GM12891 (cell line): ENCODE measurements at regions not wholly inside any gene's neighbourhood (a gene's known extent, or its start where the extent isn't known, plus 50 kb on each side); places are given as distances from the start of the nearest gene placed in this dataset.
"Not testable (repeated sequence)": the region's sequence is repeated elsewhere in the genome, so short reads cannot be mapped to it uniquely, and the experiment has no call there.

Source experiments
- DNase-seq: peaks from one replicate; pipeline ENCODE4 v3.0.0; 2011; ENCODE audit warnings: low spot score; ENCODE audit not compliant: insufficient read length
- FAIRE-seq: peaks from 2 replicates; lab custom pipeline; 2011; peaks lifted over from hg19 to GRCh38; lab: Jason Lieb, UNC
- PAX5 ChIP-seq: IDR thresholded peaks from 2 replicates; pipeline ENCODE4 v1.6.1; 2011; ENCODE audit warnings: low read length, moderate library complexity, mild to moderate bottlenecking; ENCODE audit not compliant: insufficient read depth, severe bottlenecking
- POLR2A ChIP-seq: IDR thresholded peaks from 2 replicates; pipeline ENCODE4 v1.6.1; 2011; ENCODE audit warnings: low read depth, low read length, control low read depth
- POLR2AphosphoS5 ChIP-seq: IDR thresholded peaks from 2 replicates; pipeline ENCODE4 v1.6.1; 2011; ENCODE audit warnings: low read depth, low read length, control low read depth
- POU2F2 ChIP-seq: IDR thresholded peaks from 2 replicates; pipeline ENCODE4 v1.6.1; 2011; ENCODE audit warnings: low read depth, mild to moderate bottlenecking, control low read depth, low read length, moderate library complexity
- SPI1 ChIP-seq: IDR thresholded peaks from 2 replicates; pipeline ENCODE4 v1.6.1; 2011; ENCODE audit warnings: low read depth, low read length, control low read depth
- TAF1 ChIP-seq: IDR thresholded peaks from 2 replicates; pipeline ENCODE4 v1.6.1; 2011; ENCODE audit warnings: low read depth, low read length, control low read depth

GRCh38 chr10:63940277-63940922 is 419.2 kb downstream of the REEP3 start:
- DNase-seq (no peak), FAIRE-seq (no peak)
- TF ChIP-seq POLR2AphosphoS5, result no peak
- TF ChIP-seq TAF1, result no peak
- no peak for TF ChIP-seq PAX5
- no peak for TF ChIP-seq POLR2A
- no peak for TF ChIP-seq SPI1
- no peak for TF ChIP-seq POU2F2

- FAIRE-seq (no peak), DNase-seq (no peak)
- TF ChIP-seq TAF1 (no peak), POLR2A (no peak), POU2F2 (no peak), PAX5 (no peak), SPI1 (no peak), POLR2AphosphoS5 (no peak)
Observed at GRCh38 chr10:63964406-63964805, 443.2 kb downstream of the REEP3 start.

DNA sequence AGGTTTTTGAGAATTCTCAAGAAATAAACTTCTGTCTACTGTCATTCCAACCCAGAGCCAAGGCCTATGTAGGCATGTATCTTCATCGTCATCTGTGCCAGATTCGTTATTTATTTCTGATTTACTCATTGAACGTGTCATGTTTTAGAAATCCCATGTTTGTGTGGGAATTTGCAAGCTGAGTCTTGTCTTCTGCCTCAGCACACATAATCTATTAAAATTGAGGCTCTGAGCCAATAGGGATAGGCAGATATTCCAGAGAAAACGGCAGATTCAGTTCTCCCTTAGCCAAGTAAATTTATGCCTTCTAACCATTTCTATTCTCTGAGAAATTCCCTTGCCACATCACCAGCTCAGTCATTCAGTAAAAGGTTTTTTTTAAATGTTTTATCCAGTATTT is 444.6 kb downstream of the REEP3 start:
- no peak for TF ChIP-seq POLR2A
- no peak for TF ChIP-seq TAF1
- no peak for TF ChIP-seq POLR2AphosphoS5
- no peak for TF ChIP-seq SPI1
- TF ChIP-seq PAX5, result no peak
- TF ChIP-seq POU2F2, result no peak
- DNase-seq (no peak), FAIRE-seq (no peak)

- FAIRE-seq (no peak), DNase-seq (no peak)
- TF ChIP-seq TAF1, result no peak
- TF ChIP-seq POLR2A, result no peak
- TF ChIP-seq SPI1, result no peak
- no peak for TF ChIP-seq POLR2AphosphoS5
- no peak for TF ChIP-seq PAX5
- no peak for TF ChIP-seq POU2F2
Observed at GRCh38 chr10:63972949-63973827, 452.0 kb downstream of the REEP3 start.

- DNase-seq, result peak; percentile 49
- peak; percentile 94 for FAIRE-seq
- TF ChIP-seq SPI1, result no peak
Observed at GRCh38 chr10:63976538-63976937, 455.3 kb downstream of the REEP3 start.

DNA sequence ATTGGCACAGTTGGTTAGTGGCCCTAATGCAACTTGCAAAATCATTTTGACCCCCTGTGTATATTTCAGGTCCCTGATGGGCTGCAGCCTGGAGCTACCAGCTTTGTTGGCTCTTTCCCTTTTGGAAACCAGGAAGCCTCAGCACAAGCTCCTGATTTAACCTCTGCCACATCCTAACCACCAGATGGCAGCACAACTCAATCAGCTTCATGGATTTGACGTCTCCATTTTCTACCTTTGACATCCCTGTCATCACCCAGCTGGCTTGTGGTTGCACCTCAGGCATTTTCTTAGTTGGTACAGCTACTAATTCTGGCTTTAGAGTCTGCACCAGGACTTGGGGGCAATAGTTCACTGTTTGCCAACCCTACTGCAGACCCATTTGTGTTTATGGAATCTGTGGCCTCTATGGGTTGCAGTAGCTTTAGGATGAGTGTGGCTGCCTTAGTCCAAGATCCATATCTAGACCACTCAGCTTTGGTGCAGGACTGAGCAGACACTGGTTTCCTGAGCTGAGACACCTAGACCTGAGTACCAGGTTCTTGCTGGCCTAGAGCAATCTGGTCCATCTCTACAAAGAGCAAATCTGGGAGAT is 456.2 kb downstream of the REEP3 start:
- TF ChIP-seq POU2F2 (no peak), PAX5 (no peak), POLR2AphosphoS5 (no peak), SPI1 (no peak), POLR2A (no peak), TAF1 (no peak)
- DNase-seq, result peak; percentile 26
- FAIRE-seq, result peak; percentile 13

DNA sequence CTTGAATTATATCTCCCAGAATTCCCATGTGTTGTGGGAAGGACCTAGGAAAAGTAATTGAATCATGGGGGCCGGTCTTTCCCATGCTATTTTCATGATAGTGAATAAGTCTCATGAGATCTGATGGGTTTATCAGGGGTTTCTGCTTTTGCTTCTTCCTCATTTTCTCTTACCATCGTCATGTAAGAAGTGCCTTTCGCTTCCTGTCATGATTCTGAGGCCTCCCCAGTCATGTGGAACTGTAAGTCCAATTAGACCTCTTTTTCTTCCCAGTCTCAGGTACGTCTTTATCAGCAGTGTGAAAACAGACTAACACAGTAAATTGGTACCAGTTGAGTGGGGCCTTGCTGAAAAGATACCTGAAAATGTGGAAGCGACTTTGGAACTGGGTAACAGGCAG is 459.7 kb downstream of the REEP3 start:
- not testable (repeated sequence) for DNase-seq, FAIRE-seq
- 0 out of 2 replicates have a peak, but pooled peaks have one; percentile 15 for TF ChIP-seq SPI1

DNA sequence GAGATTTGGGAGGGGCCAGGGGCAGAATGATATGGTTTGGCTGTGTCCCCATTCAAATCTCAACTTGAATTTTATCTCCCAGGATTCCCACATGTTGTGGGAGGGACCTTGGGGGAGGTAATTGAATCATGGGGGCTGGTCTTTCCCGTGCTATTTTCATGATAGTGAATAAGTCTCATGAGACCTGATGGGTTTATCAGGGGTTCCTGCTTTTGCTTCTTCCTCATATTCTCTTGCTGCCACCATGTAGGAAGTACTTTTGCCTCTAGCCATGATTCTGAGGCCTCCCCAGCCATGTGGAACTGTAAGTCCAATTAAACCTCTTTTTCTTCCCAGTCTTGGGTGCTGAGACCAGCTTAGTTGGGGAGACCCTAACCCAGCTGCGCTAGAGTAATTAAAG is 462.9 kb downstream of the REEP3 start:
- not testable (repeated sequence) for DNase-seq, FAIRE-seq

GRCh38 chr10:63986536-63986935 is 465.3 kb downstream of the REEP3 start:
- FAIRE-seq, result no peak
- no peak for TF ChIP-seq PAX5
- no peak for TF ChIP-seq POLR2AphosphoS5
- no peak for TF ChIP-seq POLR2A
- TF ChIP-seq SPI1, result no peak
- no peak for TF ChIP-seq POU2F2
- TF ChIP-seq TAF1, result no peak
- no peak for DNase-seq

- TF ChIP-seq POLR2A (no peak), PAX5 (no peak), TAF1 (no peak), SPI1 (no peak), POLR2AphosphoS5 (no peak), POU2F2 (no peak)
- no peak for FAIRE-seq
- DNase-seq, result no peak
Observed at GRCh38 chr10:63987212-63987611, 466.0 kb downstream of the REEP3 start.
